HL-60/S4 (cell line): ENCODE measurements at regions not wholly inside any gene's neighbourhood (a gene's known extent, or its start where the extent isn't known, plus 50 kb on each side); places are given as distances from the start of the nearest gene placed in this dataset.

ENCODE experiments used
- in situ Hi-C: fragments of 300-500 bp; cut with MboI; formaldehyde crosslinking; loops from 2 replicates; pipeline ENCODE4 v1.14.3; 2022; ENCODE audit warnings: low sequenced_read_pairs

DNA sequence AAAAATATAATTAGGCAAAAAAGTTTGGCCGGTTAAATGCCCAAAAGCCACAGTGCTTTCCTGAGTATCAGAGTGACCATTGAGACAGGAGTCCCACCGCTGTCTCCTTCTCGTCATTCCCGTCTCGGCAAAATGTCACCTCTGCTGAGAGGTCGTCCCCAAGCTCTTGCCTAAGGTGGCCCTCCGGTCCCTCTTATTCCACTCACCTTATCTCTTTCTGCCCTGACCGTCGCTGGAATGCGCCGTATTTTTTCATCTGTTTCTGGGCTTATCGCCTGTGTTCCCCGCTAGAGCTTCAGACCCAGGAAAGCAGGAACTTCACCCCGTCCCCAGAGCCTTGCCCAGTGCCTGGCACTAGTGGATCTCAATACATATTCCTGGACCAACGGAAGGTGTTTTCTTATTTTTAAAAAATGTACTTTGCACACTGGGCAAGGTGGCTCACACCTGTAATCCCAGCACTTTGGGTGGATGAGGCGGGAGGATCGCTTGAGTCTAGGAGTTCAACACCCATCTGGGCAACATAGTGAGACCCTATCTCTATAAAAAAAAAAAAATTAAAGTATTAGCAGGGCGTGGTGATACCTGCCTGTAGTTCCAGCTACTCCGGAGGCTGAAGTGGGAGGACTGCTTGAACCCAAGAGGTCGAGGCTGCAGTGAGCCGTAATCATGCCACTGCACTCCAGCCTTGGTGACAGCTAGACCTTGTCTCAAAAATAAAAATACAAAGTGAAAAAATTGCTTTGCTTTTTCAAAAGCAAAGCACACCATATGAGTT is 122.8 kb upstream of the PTPN1 start:
- in situ Hi-C loops: no loop called here

DNA sequence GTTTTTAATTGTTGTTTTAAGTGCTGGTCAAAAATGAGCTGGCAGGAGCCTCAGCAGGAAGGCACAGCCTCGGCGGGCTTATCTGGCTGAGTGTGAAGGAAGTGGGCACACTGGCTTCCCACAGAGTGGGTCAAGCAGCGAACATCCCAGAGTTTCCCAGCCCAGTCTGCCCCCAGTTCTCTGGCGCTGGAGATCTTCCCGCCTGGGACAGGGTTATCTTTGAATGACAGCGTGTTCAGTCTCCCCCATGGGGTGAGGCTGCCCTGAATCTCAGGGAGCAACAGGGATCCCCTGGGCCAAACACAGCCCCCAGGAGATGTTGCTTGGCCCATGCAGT is 122.2 kb upstream of the PTPN1 start:
- in situ Hi-C loops: no loop called here

- in situ Hi-C loops: no loop called here
These were observed 121.3 kb upstream of the PTPN1 start for GRCh38 chr20:50388733-50389437.

DNA sequence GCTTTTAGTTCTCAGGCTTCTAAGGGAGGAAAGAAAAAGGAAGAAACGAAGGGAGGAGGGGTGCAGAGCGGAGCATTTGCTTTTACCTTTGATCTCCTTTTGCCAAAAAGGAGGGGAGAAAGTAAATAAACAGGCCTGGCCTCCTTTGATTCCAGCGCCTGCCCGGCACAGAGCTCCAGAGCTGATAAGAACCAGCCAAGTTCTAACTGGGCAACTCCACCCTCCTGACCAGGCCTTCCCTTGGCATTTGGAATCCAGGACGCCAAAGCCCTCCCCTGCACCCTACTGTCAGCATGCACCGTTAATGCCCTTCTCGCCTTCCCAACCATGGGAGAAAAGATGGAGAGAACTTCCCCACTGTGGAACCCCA is 120.8 kb upstream of the PTPN1 start:
- in situ Hi-C loops: no loop called here

DNA sequence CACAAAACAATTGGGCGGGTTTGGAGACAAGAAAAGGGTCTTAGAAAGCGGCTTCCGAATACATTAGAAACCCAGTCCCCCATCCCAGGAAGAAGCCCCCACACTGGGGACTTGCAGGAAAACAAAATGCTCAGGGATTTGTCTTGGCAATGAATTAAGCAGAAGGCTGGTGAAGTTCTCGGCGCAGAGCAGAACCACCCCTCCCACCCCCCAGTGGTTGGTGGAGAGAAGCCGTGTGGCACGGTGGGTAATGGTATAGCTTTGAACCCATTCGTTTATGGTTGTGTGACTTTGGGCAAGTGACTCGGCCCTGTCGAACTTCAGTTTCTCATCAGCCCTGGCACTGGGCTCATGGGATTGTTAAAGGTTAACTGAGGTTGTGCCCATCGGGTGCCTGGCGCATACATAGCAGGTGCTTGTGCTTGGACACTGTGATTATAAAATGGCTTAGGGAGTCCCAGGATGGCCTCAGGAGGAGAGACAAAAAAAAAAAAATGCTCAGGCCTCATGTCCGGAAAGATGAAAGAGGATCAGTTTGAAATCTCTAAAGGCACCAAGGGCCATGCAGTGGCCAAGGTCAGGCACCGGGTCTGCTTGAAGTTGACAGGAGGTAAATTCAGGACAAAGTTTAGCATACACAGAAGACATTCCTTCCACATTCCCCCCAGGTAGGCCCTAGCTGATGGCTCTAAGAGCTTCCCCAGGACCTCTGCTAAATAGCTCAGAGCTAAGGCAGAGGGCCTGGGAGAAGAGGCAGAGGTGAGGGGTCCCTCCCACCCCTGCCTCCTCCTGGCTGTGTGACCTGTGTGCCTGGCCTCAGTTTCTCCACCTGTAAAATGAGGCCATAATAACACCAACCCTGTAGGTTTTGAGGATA is 120.1 kb upstream of the PTPN1 start:
- in situ Hi-C loops: no loop called here

GRCh38 chr20:50390685-50391443 is 119.3 kb upstream of the PTPN1 start:
- in situ Hi-C loops: no loop called here

- in situ Hi-C loops: no loop called here
These were observed 118.6 kb upstream of the PTPN1 start for GRCh38 chr20:50391444-50392137.

GRCh38 chr20:50392138-50392866 is 117.9 kb upstream of the PTPN1 start:
- in situ Hi-C loops: no loop called here

DNA sequence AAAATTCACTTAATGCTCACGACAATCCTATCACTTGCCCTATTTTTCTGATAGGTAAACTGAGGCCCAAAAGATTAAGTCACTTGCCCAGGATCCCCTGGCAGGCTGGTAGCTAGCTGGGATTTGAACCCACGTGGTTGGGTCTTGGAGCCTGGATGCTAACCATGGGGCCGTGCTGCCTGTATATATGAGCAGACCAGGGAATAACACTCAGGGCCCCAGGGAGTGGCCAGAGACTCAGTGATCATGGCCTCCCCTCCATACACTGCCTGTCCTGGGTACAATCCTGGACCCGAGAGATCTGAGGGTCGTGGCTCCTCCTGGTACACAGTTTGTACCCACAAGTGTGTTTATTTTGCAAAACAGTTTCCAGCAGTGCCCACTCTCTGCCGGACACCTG is 116.9 kb upstream of the PTPN1 start:
- in situ Hi-C loops: no loop called here

- in situ Hi-C loops: no loop called here
These were observed 116.1 kb upstream of the PTPN1 start for GRCh38 chr20:50393990-50394561.

GRCh38 chr20:50394569-50394968 is 115.6 kb upstream of the PTPN1 start:
- in situ Hi-C loops: no loop called here

GRCh38 chr20:50395251-50395729 is 114.9 kb upstream of the PTPN1 start:
- in situ Hi-C loops: no loop called here

GRCh38 chr20:50395914-50396488 is 114.2 kb upstream of the PTPN1 start:
- in situ Hi-C loops: no loop called here

- in situ Hi-C loops: no loop called here
These were observed 113.6 kb upstream of the PTPN1 start for GRCh38 chr20:50396623-50397022.

DNA sequence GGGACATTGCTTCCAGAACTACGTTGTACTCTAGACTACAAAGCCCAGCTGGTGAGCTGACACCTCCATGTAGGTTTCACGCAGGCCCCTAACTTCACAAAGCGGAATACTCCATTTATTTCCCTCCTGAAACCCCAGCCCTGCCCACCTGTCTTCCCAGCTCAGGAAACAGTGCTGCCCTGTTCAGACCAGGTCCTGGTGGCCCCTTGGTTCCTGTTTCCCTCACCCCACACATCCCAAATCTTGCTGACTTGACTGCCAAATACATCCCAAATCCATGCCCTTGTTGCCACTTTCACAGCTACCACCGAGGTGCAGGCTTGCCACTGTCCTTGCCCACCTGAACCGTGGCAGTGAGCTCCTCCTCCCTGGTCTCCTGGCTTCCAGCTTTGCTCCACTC is 113.1 kb upstream of the PTPN1 start:
- in situ Hi-C loops: no loop called here

DNA sequence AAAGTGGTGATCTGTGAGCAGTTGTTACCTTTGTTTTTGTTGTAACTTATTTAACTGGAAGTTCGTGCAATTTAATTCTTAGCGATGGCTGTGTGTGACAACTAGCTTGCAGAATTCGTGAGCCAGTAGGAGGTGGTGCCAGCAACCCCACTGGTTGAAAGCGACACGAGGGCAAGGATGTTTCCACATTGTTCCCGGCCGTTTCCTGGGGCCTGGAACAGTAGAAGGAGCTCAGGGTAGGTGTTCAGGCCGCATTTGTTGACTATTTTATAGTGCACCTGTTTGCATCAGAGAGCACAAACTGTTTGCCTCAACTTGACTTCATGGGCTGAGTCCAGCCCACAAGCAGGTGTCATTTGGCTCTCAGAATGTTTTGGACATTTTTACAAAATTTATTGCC is 112.1 kb upstream of the PTPN1 start:
- in situ Hi-C loops: no loop called here

GRCh38 chr20:50398471-50398820 is 111.7 kb upstream of the PTPN1 start:
- in situ Hi-C loops: no loop called here

- in situ Hi-C loops: no loop called here
These were observed 111.2 kb upstream of the PTPN1 start for GRCh38 chr20:50398821-50399554.
